Psoas muscle (tissue), 7 donors: ENCODE measurements at regions not wholly inside any gene's neighbourhood (a gene's known extent, or its start where the extent isn't known, plus 50 kb on each side); places are given as distances from the start of the nearest gene placed in this dataset.

ENCODE experiments used
- ATAC-seq, 4 donors: fragments of 200-7000 bp; cut with Tn5 transposase; one replicate each; pipeline ENCODE4 v1.9.1; 2020; ENCODE audit warnings: moderate library complexity in 3 of 4, mild to moderate bottlenecking in 2 of 4
- DNase-seq, 2 donors: peaks; one replicate each; pipeline ENCODE4 v3.0.0-alpha.2; 2020
- H3K27ac ChIP-seq: fragments of 200-600 bp; one replicate; pipeline ENCODE4 v1.8.0; 2022
- H3K27me3 ChIP-seq, 3 donors: fragments of 200-600 bp in 1 of 3; one replicate each; pipeline versions ENCODE4 v1.6.1 to v1.8.0; 2013 to 2022; ENCODE audit warnings: low read length in 2 of 3, mild to moderate bottlenecking in 2 of 3, moderate library complexity in 1 of 3; ENCODE audit not compliant: insufficient read depth in 3 of 3
- H3K36me3 ChIP-seq, 2 donors: fragments of 200-600 bp in 1 of 2; one replicate each; pipeline versions ENCODE4 v1.6.1 to v1.8.0; 2013 to 2022; ENCODE audit warnings: low read depth in 1 of 2, mild to moderate bottlenecking in 1 of 2, moderate library complexity in 1 of 2; ENCODE audit not compliant: insufficient read depth in 1 of 2
- H3K4me1 ChIP-seq: fragments of 200-600 bp; one replicate; pipeline ENCODE4 v1.8.0; 2022
- H3K4me3 ChIP-seq: fragments of 200-600 bp; one replicate; pipeline ENCODE4 v1.8.0; 2022; ENCODE audit warnings: mild to moderate bottlenecking
- H3K9me3 ChIP-seq: fragments of 200-600 bp; one replicate; pipeline ENCODE4 v1.8.0; 2022
- WGBS, 3 donors: extraction: QIAGEN DNeasy Blood & Tissue Kit; methylation state at CpG; one replicate each; pipeline versions ENCODE4 v1.1.6 to v1.1.7; 2013; 5-methylcytosine and 5-hydroxymethylcytosine counted together
- intact Hi-C, 2 donors: fragments of 100-400 bp; cut with DNase I; formaldehyde crosslinking; loops; one replicate each; pipeline versions ENCODE4 v1.11.0 to v1.14.2; 2022
- TF ChIP-seq, protein P1 (sequence below): fragments of 200-600 bp; IDR thresholded peaks from one replicate; pipeline ENCODE4 v1.8.0; 2022; ENCODE audit warnings: antibody characterized with exemption
- donor health status: healthy with polysubstance abuse.
- donor health status: DM: no; HTN: no; CAD: no; lungs with moderate emphysema.
- donor health status: Bipolar disorder and iron deficiency.
- donor health status: healthy.
- donor health status: DM: yes; HTN: yes; CAD: no.
- donor health status: DM: no; HTN: no; CAD: no.
- donor health status: DM: yes; HTN: yes; CAD: no.

DNA sequence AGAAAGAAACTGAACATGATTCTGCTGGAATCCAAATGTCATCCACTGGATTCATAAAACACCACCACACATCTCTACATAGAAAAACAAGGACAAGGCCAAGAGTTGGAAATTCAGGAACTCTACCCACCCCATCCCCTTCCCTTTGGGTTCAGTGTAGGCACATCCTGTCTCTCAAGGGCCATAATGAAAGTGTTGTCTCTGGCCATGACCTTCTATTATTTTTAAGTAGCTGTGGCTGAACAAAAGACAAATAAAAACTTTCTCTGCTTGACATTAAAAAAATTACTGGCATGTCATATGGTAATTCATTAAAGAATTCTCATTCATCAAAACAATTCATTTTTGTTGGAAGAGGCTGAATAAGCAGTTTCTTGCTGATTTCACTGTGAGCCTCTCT is 54.9 kb upstream of the ZBTB18 start:
- H3K9me3 ChIP-seq: no peaks in the 10 kb centered on the region
- intact Hi-C loops: no loop called here
- ATAC-seq (no peak), DNase-seq (no peak)
- no peak overlapping the region for H3K4me3 ChIP-seq
- H3K27me3 ChIP-seq: no peaks in the 10 kb centered on the region
- H3K36me3 ChIP-seq: no peaks in the 10 kb centered on the region
- no peak overlapping the region for H3K27ac ChIP-seq
- H3K4me1 ChIP-seq: no peaks in the 10 kb centered on the region
- TF ChIP-seq, protein P1, sequence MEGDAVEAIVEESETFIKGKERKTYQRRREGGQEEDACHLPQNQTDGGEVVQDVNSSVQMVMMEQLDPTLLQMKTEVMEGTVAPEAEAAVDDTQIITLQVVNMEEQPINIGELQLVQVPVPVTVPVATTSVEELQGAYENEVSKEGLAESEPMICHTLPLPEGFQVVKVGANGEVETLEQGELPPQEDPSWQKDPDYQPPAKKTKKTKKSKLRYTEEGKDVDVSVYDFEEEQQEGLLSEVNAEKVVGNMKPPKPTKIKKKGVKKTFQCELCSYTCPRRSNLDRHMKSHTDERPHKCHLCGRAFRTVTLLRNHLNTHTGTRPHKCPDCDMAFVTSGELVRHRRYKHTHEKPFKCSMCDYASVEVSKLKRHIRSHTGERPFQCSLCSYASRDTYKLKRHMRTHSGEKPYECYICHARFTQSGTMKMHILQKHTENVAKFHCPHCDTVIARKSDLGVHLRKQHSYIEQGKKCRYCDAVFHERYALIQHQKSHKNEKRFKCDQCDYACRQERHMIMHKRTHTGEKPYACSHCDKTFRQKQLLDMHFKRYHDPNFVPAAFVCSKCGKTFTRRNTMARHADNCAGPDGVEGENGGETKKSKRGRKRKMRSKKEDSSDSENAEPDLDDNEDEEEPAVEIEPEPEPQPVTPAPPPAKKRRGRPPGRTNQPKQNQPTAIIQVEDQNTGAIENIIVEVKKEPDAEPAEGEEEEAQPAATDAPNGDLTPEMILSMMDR: no peak

DNA sequence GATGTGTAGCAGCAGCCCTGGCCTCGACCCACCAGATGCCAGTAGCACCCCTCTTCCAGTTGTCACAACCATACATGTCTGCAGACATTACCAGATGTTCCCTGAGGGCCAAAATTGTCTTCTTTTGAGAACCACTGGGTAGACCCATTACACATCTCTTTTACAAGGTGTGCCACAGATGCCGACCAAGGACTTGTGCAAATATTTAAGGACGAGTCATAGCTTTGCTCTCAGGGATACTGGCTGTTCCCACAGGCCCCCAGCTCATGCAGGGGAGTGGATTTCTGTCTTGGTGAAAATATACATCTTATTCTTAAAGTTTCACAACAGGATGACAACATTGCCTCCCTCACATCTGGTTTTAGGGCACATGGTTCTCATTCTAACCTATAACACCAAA is 59.4 kb upstream of the ZBTB18 start:
- DNase-seq (no peak), ATAC-seq (no peak)
- Histone ChIP-seq H3K27ac (no peak overlapping the region), H3K36me3 (no peaks in the 10 kb centered on the region), H3K4me3 (no peak overlapping the region), H3K9me3 (no peaks in the 10 kb centered on the region), H3K27me3 (no peaks in the 10 kb centered on the region), H3K4me1 (no peaks in the 10 kb centered on the region)
- intact Hi-C loops: no loop called here
- 65 to 77% (median 71%) methylated on average over 3 of the region's 3 CpGs for WGBS, 3 donors
- TF ChIP-seq, protein P1: no peak

DNA sequence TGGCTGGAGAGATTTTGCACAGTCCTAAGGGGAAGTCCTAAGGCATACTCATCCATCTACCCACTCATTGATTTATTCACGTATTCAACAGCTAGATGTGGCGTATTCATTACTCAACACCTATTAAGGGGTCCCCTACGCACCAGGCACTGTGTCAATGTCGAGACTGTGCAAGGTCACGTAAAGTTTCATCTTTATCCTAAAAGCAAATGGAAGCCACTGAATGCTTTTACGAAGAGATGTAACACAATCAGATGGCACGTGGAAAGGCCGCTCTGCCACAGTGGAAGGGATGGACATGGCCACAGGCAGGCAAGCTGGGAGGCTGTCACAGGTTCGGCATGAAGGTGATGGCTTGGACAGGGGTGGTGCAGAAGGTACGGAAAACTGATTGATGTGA is 66.3 kb upstream of the ZBTB18 start:
- intact Hi-C loops: no loop called here
- Histone ChIP-seq H3K4me3 (no peak overlapping the region), H3K4me1 (no peaks in the 10 kb centered on the region), H3K9me3 (no peaks in the 10 kb centered on the region), H3K27ac (no peak overlapping the region), H3K36me3 (no peaks in the 10 kb centered on the region), H3K27me3 (peaks cover 0 to 2% (median 0%) of the 10 kb centered on the region in 3 donors)
- ATAC-seq (no peak), DNase-seq (no peak)
- TF ChIP-seq, protein P1: no peak
- WGBS, 3 donors: 93 to 97% (median 93%) methylated on average over 10 of the region's 10 CpGs

DNA sequence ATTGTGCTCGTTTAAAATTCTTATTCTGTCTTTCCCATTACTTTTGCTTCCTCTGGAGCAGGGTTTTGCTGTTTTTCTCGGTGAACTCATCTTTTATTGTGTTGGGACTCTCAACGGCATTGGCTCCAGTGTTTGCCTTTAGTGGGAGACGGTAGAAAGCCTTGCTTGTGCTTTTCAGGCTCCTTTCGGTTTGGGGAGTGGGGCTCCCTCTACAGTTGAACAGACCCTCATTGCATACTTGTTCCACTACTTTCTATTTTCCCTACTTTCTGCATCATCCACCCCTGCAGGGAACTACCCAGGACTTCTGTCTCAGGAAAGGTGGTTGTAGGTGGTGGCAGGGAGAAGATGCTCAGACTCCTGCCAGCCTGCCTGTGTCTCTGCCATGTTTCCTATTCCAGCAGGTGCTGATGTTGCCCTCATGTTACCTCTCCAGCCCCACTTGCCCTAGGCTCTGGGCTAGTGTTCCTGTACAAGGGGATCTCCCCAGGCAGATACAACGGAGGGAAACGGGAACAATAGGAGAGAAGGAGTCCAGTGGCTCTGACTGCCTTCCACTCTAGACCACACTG is 68.5 kb upstream of the ZBTB18 start:
- H3K36me3 ChIP-seq: no peaks in the 10 kb centered on the region
- intact Hi-C loops: no loop called here
- peaks cover 0 to 2% (median 0%) of the 10 kb centered on the region in 3 donors for H3K27me3 ChIP-seq
- no peak overlapping the region for H3K27ac ChIP-seq
- no peaks in the 10 kb centered on the region for H3K4me1 ChIP-seq
- DNase-seq (no peak), ATAC-seq (no peak)
- TF ChIP-seq, protein P1: no peak
- H3K9me3 ChIP-seq: no peaks in the 10 kb centered on the region
- 42 to 56% (median 42%) methylated on average over 7 of the region's 7 CpGs for WGBS, 3 donors
- H3K4me3 ChIP-seq: no peak overlapping the region

DNA sequence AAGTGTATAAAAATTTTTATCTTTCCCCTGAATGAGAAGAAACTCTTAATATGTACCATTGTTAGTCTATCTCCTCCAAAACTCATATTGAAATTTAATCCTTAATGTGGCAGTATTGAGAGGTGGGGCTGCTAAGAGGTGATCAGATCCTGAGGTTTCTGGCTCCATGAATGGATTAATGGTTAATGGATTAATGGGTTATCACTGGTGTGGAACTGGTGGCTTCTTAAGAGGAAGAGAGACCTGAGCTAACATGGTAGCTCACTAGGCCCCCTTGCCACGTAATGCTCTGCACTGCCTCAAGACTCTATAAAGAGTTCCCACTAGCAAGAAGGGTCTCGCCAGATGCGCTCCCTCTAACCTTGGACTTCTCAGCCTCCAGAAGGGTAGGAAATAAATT is 70.6 kb upstream of the ZBTB18 start:
- no peaks in the 10 kb centered on the region for H3K36me3 ChIP-seq
- peaks cover 0 to 2% (median 0%) of the 10 kb centered on the region in 3 donors for H3K27me3 ChIP-seq
- ATAC-seq (no peak), DNase-seq (no peak)
- H3K9me3 ChIP-seq: no peaks in the 10 kb centered on the region
- intact Hi-C loops: no loop called here
- no peaks in the 10 kb centered on the region for H3K4me1 ChIP-seq
- 90 to 96% (median 94%) methylated on average over 3 of the region's 3 CpGs for WGBS, 3 donors
- no peak overlapping the region for H3K27ac ChIP-seq
- TF ChIP-seq, protein P1: no peak
- no peak overlapping the region for H3K4me3 ChIP-seq
